Hepatocyte (in vitro differentiated cells): ENCODE measurements at regions not wholly inside any gene's neighbourhood (a gene's known extent, or its start where the extent isn't known, plus 50 kb on each side); places are given as distances from the start of the nearest gene placed in this dataset.
A peak's percentile ranks its signal among the peaks of the same experiment; 100 is the strongest.

Experiments
- DNase-seq: peaks from one replicate; pipeline ENCODE4 v3.0.0-alpha.2; 2016; ENCODE audit warnings: low spot score
- H2AFZ ChIP-seq: fragments of 200-600 bp; sonication (generic); 2 replicates; pipeline ENCODE4 v1.6.0; 2016; ENCODE audit warnings: antibody characterized with exemption, mild to moderate bottlenecking
- H3K27ac ChIP-seq: fragments of 200-600 bp; sonication (generic); 2 replicates; pipeline ENCODE4 v1.5.1; 2016; ENCODE audit warnings: mild to moderate bottlenecking
- H3K27me3 ChIP-seq: fragments of 200-600 bp; sonication (generic); 2 replicates; pipeline ENCODE4 v1.6.1; 2016
- H3K36me3 ChIP-seq: fragments of 200-600 bp; sonication (generic); replicated peaks from 2 replicates; pipeline ENCODE4 v1.5.1; 2016; ENCODE audit warnings: low read depth; ENCODE audit not compliant: insufficient read depth
- H3K4me1 ChIP-seq: fragments of 200-600 bp; sonication (generic); 2 replicates; pipeline ENCODE4 v1.5.1; 2016; ENCODE audit warnings: mild to moderate bottlenecking, moderate library complexity; ENCODE audit not compliant: insufficient read depth
- H3K4me2 ChIP-seq: fragments of 200-600 bp; sonication (generic); 2 replicates; pipeline ENCODE4 v1.6.0; 2016
- H3K4me3 ChIP-seq: fragments of 200-600 bp; sonication (generic); 2 replicates; pipeline ENCODE4 v1.5.1; 2016; ENCODE audit warnings: mild to moderate bottlenecking
- H3K79me2 ChIP-seq: fragments of 200-600 bp; sonication (generic); 2 replicates; pipeline ENCODE4 v1.6.0; 2017; ENCODE audit warnings: mild to moderate bottlenecking
- H3K9me2 ChIP-seq: fragments of 200-600 bp; sonication (generic); replicated peaks from 2 replicates; pipeline ENCODE4 v1.6.0; 2017; ENCODE audit warnings: mild to moderate bottlenecking; ENCODE audit not compliant: insufficient read depth
- H3K9me3 ChIP-seq: fragments of 200-600 bp; sonication (generic); 2 replicates; pipeline ENCODE4 v1.5.1; 2016; ENCODE audit warnings: low read depth, mild to moderate bottlenecking
- H4K20me1 ChIP-seq: fragments of 200-600 bp; sonication (generic); 2 replicates; pipeline ENCODE4 v1.6.0; 2016; ENCODE audit warnings: mild to moderate bottlenecking; ENCODE audit not compliant: insufficient read depth, poor library complexity, severe bottlenecking
- EZH2 ChIP-seq: fragments of 200-600 bp; sonication (generic); IDR thresholded peaks from 2 replicates; pipeline ENCODE4 v1.6.1; 2016; ENCODE audit warnings: antibody characterized with exemption, mild to moderate bottlenecking, borderline replicate concordance
- EZH2phosphoT487 ChIP-seq: fragments of 200-600 bp; sonication (generic); IDR thresholded peaks from one replicate; pipeline ENCODE4 v1.6.1; 2018; ENCODE audit warnings: antibody characterized with exemption, mild to moderate bottlenecking, low read depth, moderate library complexity; ENCODE audit not compliant: unreplicated experiment, severe bottlenecking
- WGBS: methylation state at CpG from one replicate; pipeline ENCODE4 v1.1.6; 2016; ENCODE audit warnings: low lambda C conversion rate; ENCODE audit errors: missing lambda C conversion rate; 5-methylcytosine and 5-hydroxymethylcytosine counted together
- TF ChIP-seq, protein P1 (sequence below): fragments of 200-600 bp; sonication (generic); IDR thresholded peaks from 2 replicates; pipeline ENCODE4 v1.5.1; 2016; ENCODE audit warnings: antibody characterized with exemption, mild to moderate bottlenecking; ENCODE audit not compliant: poor library complexity

DNA sequence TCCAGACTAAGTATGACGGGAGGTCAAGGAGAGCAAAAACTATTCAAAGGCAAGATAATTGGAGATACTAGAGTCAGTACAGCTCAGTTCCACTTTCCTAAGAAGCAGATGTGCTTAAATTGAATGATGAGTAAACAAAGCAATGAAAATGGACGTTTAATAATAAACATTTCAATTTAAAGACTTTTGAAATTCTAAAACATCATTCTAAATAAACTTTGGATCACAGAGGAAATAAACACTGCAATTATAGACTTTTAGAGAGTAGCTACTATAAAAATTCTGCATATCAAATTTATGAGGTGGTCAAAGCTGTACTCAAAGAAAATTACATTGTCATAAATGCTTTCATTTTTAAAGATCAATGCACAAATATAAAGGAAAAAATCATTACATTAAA lies 418.3 kb downstream of the GPAM start:
- Histone ChIP-seq H3K79me2 (no peaks in the 10 kb centered on the region), H3K9me3 (no peaks in the 10 kb centered on the region), H3K27me3 (no peaks in the 10 kb centered on the region), H3K9me2 (no peaks in the 10 kb centered on the region), H3K4me2 (no peak overlapping the region), H3K27ac (no peak overlapping the region), H3K4me1 (no peaks in the 10 kb centered on the region), H4K20me1 (no peaks in the 10 kb centered on the region), H2AFZ (no peak overlapping the region), H3K36me3 (no peaks in the 10 kb centered on the region), H3K4me3 (no peak overlapping the region)
- WGBS = 34% methylated on average over 2 of the region's 2 CpGs
- no peak for DNase-seq
- TF ChIP-seq, protein P1, sequence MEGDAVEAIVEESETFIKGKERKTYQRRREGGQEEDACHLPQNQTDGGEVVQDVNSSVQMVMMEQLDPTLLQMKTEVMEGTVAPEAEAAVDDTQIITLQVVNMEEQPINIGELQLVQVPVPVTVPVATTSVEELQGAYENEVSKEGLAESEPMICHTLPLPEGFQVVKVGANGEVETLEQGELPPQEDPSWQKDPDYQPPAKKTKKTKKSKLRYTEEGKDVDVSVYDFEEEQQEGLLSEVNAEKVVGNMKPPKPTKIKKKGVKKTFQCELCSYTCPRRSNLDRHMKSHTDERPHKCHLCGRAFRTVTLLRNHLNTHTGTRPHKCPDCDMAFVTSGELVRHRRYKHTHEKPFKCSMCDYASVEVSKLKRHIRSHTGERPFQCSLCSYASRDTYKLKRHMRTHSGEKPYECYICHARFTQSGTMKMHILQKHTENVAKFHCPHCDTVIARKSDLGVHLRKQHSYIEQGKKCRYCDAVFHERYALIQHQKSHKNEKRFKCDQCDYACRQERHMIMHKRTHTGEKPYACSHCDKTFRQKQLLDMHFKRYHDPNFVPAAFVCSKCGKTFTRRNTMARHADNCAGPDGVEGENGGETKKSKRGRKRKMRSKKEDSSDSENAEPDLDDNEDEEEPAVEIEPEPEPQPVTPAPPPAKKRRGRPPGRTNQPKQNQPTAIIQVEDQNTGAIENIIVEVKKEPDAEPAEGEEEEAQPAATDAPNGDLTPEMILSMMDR = no peak
- TF ChIP-seq EZH2phosphoT487 (peak; percentile 98), EZH2 (no peak)

DNA sequence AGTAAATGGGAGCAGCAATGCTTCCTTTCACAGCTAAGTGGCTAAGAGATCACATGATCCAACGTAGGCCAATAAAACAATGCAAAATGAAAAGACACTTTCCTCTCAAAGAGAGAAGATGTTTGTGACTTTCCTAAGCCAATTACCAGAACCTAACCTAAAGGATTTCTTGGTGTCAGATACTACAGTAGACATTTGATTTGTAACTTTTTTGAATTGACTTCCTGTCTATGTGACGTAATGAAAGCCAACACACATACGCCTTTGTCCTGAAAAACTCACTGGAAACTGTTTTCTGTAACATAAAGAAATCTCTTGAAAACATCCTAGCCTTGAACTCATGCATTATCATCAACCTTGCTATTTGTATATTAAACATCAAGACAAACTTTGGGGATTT lies 417.1 kb downstream of the GPAM start:
- Histone ChIP-seq H3K27ac (no peak overlapping the region), H3K36me3 (no peaks in the 10 kb centered on the region), H2AFZ (no peak overlapping the region), H3K9me3 (no peaks in the 10 kb centered on the region), H3K27me3 (no peaks in the 10 kb centered on the region), H3K4me3 (no peak overlapping the region), H3K79me2 (no peaks in the 10 kb centered on the region), H3K9me2 (no peaks in the 10 kb centered on the region), H3K4me1 (no peaks in the 10 kb centered on the region), H4K20me1 (no peaks in the 10 kb centered on the region), H3K4me2 (no peak overlapping the region)
- TF ChIP-seq, protein P1 = no peak
- no peak for TF ChIP-seq EZH2
- TF ChIP-seq EZH2phosphoT487 = no peak
- no peak for DNase-seq
- WGBS = 84% methylated on average over 3 of the region's 3 CpGs

DNA sequence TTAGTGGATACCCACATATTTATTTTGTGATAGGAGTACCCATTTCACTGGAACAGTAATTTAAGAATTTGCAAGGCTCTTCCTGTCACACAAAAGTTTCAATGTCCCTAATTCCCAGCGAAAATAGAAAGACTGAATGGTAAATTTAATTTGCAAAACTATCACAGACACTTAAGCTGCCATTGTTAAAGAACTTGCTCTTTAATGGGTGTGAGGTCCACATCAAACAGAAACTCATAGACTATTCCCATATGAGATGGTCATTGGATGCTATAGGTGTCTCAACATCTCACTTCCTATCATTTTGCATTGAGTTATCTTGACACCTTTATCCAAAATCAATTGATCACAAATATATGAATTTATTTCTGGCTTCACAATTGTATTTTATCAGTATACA lies 415.9 kb downstream of the GPAM start:
- Histone ChIP-seq H3K36me3 (no peaks in the 10 kb centered on the region), H3K4me3 (no peak overlapping the region), H3K9me3 (no peaks in the 10 kb centered on the region), H3K27ac (no peak overlapping the region), H3K4me1 (no peaks in the 10 kb centered on the region), H3K27me3 (no peaks in the 10 kb centered on the region), H4K20me1 (no peaks in the 10 kb centered on the region), H3K79me2 (no peaks in the 10 kb centered on the region), H2AFZ (no peak overlapping the region), H3K9me2 (no peaks in the 10 kb centered on the region), H3K4me2 (no peak overlapping the region)
- no peak for DNase-seq
- TF ChIP-seq, protein P1 = no peak
- TF ChIP-seq EZH2phosphoT487 (no peak), EZH2 (no peak)
- WGBS = 11% methylated on average over 1 of the region's 1 CpG

DNA sequence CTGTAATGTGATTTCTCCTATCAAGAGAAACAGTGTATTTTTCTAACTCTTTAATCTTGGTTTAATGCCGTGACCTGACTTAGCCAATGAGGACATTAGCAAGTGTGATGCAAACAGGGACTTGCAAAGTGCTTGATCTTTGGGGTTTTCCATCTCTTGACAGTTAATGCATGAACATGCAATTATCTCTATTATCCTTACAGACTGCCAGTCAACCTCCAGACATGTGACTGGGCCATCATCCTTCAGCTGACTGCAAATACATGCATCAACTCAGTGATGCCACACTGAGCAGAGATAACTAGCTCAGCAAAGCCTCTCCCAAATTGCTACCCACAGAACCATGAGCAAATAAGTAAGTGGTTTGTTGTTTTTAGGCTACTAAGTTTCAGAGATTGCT lies 409.6 kb downstream of the GPAM start:
- Histone ChIP-seq H3K79me2 (no peaks in the 10 kb centered on the region), H3K27ac (no peak overlapping the region), H3K9me3 (no peaks in the 10 kb centered on the region), H4K20me1 (no peaks in the 10 kb centered on the region), H3K4me1 (no peaks in the 10 kb centered on the region), H3K9me2 (no peaks in the 10 kb centered on the region), H3K27me3 (no peaks in the 10 kb centered on the region), H3K4me2 (no peak overlapping the region), H3K36me3 (no peaks in the 10 kb centered on the region), H3K4me3 (no peak overlapping the region), H2AFZ (no peak overlapping the region)
- no peak for TF ChIP-seq EZH2phosphoT487
- TF ChIP-seq, protein P1 = no peak
- TF ChIP-seq EZH2 = no peak
- DNase-seq = no peak
- 93% methylated on average over 1 of the region's 1 CpG for WGBS
